Adrenal gland (tissue), 5 donors: ENCODE measurements at regions not wholly inside any gene's neighbourhood (a gene's known extent, or its start where the extent isn't known, plus 50 kb on each side); places are given as distances from the start of the nearest gene placed in this dataset.

Experiments
- POLR2A ChIP-seq, 2 donors: fragments of 450-650 bp; IDR thresholded peaks; one replicate each; pipeline ENCODE4 v1.6.1; 2017; ENCODE audit warnings: antibody characterized with exemption in 2 of 2, mild to moderate bottlenecking in 2 of 2, moderate library complexity in 1 of 2
- TF ChIP-seq, protein P1 (sequence below), 6 experiments: fragments of 450-650 bp in 4 of 6; fragments of 200-600 bp in 2 of 6; sonication (generic) in 1 of 6; IDR thresholded peaks; 1 replicate in 5 of 6; 2 replicates in 1 of 6; pipeline versions ENCODE4 v1.5.1 to v1.8.0; 2016 to 2021; ENCODE audit warnings: antibody characterized with exemption in 6 of 6, mild to moderate bottlenecking in 2 of 6, moderate library complexity in 1 of 6
- donor health status: DM: no; HTN: no; CAD: no.

DNA sequence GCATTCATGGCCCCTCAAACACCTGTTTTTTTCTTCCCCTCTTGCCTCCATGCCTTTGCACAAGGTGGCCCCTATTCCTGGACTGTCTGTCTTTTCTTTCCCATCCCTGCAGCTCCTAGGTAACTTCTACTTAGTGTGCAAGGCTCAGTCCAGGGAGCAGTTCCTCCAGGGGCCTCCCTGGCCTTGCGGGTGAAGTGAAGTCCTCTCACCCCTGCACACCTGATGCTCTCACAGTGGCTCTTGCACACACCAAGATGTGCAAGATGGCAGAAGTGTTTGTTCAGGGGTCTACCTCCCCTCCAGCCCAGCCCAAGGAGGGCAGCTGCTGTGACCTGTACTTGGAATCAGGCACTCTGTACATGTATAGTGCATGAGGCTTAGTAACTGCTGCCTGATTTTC, 236.8 kb upstream of the HS6ST1 start:
- TF ChIP-seq, protein P1, sequence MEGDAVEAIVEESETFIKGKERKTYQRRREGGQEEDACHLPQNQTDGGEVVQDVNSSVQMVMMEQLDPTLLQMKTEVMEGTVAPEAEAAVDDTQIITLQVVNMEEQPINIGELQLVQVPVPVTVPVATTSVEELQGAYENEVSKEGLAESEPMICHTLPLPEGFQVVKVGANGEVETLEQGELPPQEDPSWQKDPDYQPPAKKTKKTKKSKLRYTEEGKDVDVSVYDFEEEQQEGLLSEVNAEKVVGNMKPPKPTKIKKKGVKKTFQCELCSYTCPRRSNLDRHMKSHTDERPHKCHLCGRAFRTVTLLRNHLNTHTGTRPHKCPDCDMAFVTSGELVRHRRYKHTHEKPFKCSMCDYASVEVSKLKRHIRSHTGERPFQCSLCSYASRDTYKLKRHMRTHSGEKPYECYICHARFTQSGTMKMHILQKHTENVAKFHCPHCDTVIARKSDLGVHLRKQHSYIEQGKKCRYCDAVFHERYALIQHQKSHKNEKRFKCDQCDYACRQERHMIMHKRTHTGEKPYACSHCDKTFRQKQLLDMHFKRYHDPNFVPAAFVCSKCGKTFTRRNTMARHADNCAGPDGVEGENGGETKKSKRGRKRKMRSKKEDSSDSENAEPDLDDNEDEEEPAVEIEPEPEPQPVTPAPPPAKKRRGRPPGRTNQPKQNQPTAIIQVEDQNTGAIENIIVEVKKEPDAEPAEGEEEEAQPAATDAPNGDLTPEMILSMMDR (IDR thresholded peaks at IDR 0.05): no peak
- no peak for TF ChIP-seq POLR2A (IDR thresholded peaks at IDR 0.05)
